GM18861 (cell line): ENCODE measurements at regions not wholly inside any gene's neighbourhood (a gene's known extent, or its start where the extent isn't known, plus 50 kb on each side); places are given as distances from the start of the nearest gene placed in this dataset.
"Not testable (repeated sequence)": the region's sequence is repeated elsewhere in the genome, so short reads cannot be mapped to it uniquely, and the experiment has no call there.

Experiments
- ATAC-seq: cut with Tn5 transposase; IDR thresholded peaks from one replicate; pipeline ENCODE4 v1.9.1; 2021; ENCODE audit not compliant: unreplicated experiment

DNA sequence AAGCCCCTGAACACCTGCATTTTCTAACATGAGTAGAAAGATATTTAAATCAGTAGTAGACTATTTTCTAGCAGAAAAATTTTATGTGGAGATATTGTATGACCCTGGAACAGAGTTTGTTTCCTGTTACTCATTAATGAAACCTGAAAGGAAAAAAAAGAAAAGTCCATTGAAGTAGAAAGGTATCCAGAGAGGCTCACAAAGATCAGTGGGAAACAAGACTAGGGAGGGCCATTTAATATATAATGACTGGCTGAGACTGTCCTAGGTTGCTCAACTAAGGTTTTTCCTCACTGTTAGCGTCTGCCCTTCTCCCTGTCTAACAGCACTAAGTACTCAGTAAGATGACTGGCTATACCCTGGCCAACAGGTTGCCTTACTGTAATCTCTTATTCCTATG is 788.6 kb downstream of the GLUD2 start:
- no peak for ATAC-seq

GRCh38 chrX:121851033-121851432 is 803.6 kb downstream of the GLUD2 start:
- ATAC-seq, result no peak

GRCh38 chrX:121853762-121854613 is 806.6 kb downstream of the GLUD2 start:
- no peak for ATAC-seq

- no peak for ATAC-seq
These were observed 807.2 kb downstream of the GLUD2 start for GRCh38 chrX:121854614-121854911.

DNA sequence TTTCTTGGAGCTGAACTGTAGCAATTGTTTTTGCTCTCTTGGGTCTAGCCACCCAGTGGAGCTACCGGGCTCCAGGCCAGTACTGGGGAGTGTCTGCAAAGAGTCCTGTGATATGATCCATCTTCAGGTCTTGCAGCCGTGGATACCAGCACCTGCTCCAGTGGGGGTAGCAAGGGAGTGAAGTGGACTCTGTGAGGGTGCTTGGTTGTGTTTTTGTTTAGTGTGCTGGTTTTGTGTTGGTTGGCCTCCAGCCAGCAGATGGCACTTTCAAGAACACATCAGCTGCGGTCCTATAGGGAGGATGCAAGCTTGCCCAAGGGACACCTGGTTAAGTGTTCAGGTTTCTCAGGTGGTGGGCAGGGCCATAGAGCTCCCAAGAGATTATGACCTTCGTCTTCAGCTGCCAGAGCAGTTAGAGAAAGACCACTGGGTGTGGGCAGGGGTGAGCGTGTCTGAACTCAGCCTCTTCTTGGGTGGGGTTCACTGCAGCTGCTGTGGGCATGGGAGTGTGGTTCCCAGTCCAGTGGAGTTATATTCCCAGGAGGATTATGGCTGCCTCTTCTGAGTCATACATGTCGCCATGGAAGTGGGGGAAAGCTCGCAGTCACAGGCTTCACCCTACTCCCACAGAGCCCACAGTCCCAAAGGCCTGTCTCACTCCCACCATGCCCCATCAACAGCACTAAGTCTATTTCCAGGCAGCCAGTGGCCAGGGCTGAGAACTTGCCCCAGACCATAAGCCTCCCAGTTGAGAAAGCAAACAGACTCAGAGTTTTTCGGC is 811.6 kb downstream of the GLUD2 start:
- no peak for ATAC-seq

DNA sequence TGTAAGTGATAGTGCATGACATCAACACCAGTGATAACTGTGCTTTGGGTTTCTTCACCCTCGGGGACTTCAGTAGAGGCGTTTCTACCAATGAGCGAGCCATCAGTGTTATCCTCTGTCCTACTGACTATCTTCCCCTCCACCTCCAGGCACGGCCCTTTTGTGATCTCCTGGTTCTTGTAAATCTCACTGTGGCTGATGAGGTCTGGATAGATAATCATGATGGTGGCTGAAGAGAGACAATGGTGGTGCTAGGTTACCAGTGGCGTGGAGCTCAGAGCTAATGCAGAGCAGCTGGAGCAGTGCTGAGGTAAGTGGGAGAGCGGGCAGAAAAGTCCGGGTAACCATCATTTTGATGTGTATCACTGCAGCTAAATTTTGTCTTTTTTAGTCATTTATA is 816.6 kb downstream of the GLUD2 start:
- ATAC-seq, result no peak

GRCh38 chrX:121864561-121864960 is 817.2 kb downstream of the GLUD2 start:
- no peak for ATAC-seq

DNA sequence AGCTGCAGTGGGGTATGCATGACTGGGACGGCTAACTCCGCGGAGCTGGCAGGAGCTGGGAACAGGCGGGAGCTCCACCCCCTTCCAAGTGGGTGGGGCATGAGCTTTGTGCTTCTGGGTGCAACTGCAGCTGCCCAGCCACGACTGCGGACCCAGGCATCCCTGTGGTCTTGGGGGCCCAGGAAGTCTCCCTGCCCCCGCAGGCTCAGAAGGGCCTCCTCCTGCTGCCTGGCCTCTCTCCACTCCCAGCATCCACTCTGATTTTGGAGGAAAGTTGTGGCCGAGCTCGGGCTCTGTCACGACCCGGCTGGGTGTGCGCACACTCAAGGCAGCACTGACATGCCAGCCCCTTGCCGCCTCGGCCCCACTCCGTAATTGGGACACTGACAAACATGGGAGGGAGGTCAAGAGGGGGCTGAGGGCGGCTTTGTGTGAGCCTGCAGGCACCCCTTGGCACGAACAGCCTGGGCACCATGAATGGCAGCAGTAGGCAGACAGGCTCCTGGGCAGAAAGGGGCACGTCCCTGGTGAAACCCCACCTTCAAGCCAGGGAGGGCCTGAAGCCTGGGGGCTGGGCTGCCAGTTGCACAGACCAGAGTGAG is 822.6 kb downstream of the GLUD2 start:
- ATAC-seq, result no peak

GRCh38 chrX:121871122-121871521 is 823.7 kb downstream of the GLUD2 start:
- ATAC-seq, result no peak

- no peak for ATAC-seq
These were observed 828.9 kb downstream of the GLUD2 start for GRCh38 chrX:121876305-121876704.

- ATAC-seq, result not testable (repeated sequence)
These were observed 829.9 kb downstream of the GLUD2 start for GRCh38 chrX:121877337-121877736.

DNA sequence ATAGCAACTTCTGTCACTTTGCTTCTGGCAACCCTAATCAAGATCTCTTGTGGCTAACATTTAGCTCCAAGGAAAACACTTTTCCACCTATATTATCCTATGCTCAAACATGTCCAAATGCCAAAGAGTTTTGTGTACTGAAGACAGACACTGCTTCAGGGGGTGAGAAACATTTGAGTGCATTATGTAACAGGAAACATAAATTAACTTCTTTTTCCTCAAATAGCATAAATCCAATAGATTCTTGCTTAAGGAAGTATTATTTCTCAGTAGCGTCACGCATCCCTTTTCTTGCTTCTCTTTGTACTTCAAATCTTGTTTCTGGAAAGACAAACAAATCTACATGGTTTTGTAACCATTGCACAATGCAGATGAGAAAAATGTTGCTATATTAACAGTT is 839.1 kb downstream of the GLUD2 start:
- no peak for ATAC-seq

GRCh38 chrX:121894756-121895155 is 847.3 kb downstream of the GLUD2 start:
- no peak for ATAC-seq

GRCh38 chrX:121902463-121902862 is 855.1 kb downstream of the GLUD2 start:
- ATAC-seq, result no peak

GRCh38 chrX:121903961-121904360 is 856.6 kb downstream of the GLUD2 start:
- no peak for ATAC-seq

DNA sequence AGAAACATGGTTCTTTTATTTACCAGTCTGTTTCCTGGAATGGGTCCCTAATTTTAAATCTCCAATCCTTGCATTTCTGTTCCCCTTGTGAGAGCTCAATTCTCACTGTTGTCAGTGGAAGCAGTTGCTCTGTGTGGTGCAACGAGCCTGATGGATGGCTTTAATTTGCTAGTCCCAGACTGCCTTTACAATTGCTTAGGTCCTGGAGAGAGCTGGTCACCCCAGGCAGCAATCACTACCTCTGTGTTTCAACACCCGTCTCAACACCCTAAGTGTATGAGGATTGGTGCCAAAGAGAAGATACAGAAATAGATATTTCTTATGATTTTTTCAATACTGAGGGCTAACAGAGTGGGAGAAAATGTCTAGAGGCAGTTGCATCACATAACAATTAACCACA is 873.8 kb downstream of the GLUD2 start:
- ATAC-seq, result no peak

GRCh38 chrX:121931567-121931966 is 884.2 kb downstream of the GLUD2 start:
- no peak for ATAC-seq

GRCh38 chrX:121932688-121933087 is 885.3 kb downstream of the GLUD2 start:
- ATAC-seq, result no peak

DNA sequence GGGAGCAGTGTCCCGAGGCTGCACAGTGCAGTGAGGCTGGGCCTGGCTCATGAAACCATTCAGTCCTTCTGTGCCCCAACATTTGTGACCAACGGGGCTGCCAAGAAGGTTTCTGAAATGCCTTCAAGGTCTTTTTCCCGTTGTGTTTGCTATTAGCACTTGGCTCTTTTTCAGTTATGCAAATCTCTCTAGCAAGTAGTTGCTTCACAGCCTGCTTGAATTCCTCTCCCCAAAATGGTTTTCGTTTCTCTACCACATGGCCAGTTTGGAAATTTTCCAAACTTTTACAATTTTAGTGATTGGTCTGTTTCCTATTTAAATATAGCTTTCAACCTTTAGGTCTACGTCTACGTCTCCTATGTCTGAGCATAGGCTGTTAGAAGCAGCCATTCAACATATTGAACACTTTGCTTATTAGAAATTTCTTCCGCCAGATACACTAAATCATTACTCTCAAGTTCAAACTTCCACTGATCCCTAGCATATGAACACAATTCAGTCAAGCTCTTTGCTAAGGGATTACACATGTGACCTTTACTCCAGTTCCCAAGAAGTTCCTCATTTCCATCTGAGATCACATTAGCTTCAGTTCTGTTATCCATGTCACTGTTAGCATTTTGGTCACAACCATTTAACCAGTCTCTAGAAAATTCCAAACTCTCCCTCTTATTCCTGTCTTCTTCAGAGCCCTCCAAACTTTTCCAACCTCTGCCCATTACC is 901.8 kb downstream of the GLUD2 start:
- no peak for ATAC-seq

GRCh38 chrX:121958886-121959285 is 911.5 kb downstream of the GLUD2 start:
- no peak for ATAC-seq

DNA sequence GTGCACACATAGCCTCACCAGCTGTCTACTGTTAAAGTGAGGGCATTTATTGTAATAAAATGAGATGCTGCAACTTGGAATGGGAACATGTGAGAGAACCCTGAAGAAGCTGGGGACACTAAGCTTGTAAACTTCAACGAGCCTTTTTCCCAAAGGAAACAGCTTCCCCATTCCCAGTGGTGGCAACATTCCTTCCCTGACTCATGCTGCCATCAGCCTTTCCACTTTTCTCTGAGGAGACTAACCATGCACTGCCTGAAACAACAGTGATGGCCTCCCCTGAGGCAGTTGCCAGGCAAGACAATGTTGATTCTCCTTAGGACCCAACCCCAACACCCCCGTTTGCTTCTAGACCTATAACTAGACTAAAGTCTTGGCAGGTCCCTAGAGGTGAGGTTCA is 928.3 kb downstream of the GLUD2 start:
- ATAC-seq, result no peak
